MM.1S (cell line): ENCODE measurements at regions not wholly inside any gene's neighbourhood (a gene's known extent, or its start where the extent isn't known, plus 50 kb on each side); places are given as distances from the start of the nearest gene placed in this dataset.

Experiments
- CTCF ChIP-seq: fragments of 300-600 bp; sonication (generic); IDR thresholded peaks from 2 replicates; pipeline ENCODE4 v1.5.1; 2016; ENCODE audit warnings: antibody characterized with exemption, low read length, mixed read lengths
- EZH2 ChIP-seq: fragments of 300-600 bp; sonication (generic); optimal IDR thresholded peaks from 2 replicates; pipeline ENCODE3; 2017; ENCODE audit warnings: low read depth, mild to moderate bottlenecking, antibody characterized with exemption, low read length, mixed read lengths
- EZH2phosphoT487 ChIP-seq: fragments of 300-600 bp; sonication (generic); IDR thresholded peaks from 2 replicates; pipeline ENCODE4 v1.6.1; 2018; ENCODE audit warnings: antibody characterized with exemption, low read length

- TF ChIP-seq EZH2 (no peak), CTCF (no peak), EZH2phosphoT487 (no peak)
Measured at GRCh38 chr13:85536706-85537105, 262.5 kb downstream of the SLITRK6 start.
